Stomach (tissue), 8 donors: ENCODE measurements at regions not wholly inside any gene's neighbourhood (a gene's known extent, or its start where the extent isn't known, plus 50 kb on each side); places are given as distances from the start of the nearest gene placed in this dataset.
A peak's percentile ranks its signal among the peaks of the same experiment; 100 is the strongest.

Experiments
- DNase-seq, 2 donors: peaks; one replicate each; pipeline versions ENCODE4 v3.0.0 to v3.0.0-alpha.2; 2013 to 2019
- H3K27ac ChIP-seq, 5 donors: fragments of 200-600 bp in 4 of 5; sonication (generic) in 4 of 5; one replicate each; pipeline ENCODE4 v1.5.1; 2013 to 2019; ENCODE audit warnings: mild to moderate bottlenecking in 1 of 5, moderate library complexity in 1 of 5
- H3K27me3 ChIP-seq, 3 donors: fragments of 200-600 bp; sonication (generic); one replicate each; pipeline ENCODE4 v1.5.1; 2017 to 2019; ENCODE audit warnings: mixed run types in 1 of 3
- H3K36me3 ChIP-seq, 4 donors: fragments of 200-600 bp; sonication (generic); 1 replicate in 3 of 4; 2 replicates in 1 of 4; pipeline ENCODE4 v1.5.1; 2016 to 2019
- H3K4me1 ChIP-seq, 4 donors: fragments of 200-600 bp; sonication (generic); one replicate each; pipeline ENCODE4 v1.5.1; 2016 to 2019
- H3K4me3 ChIP-seq, 4 donors: fragments of 200-600 bp; sonication (generic) in 3 of 4; one replicate each; pipeline ENCODE4 v1.5.1; 2016 to 2019; ENCODE audit warnings: mild to moderate bottlenecking in 1 of 4
- H3K9me3 ChIP-seq, 4 donors: fragments of 200-600 bp; sonication (generic); one replicate each; pipeline ENCODE4 v1.5.1; 2016 to 2019
- EP300 ChIP-seq: sonication (generic); formaldehyde crosslinking; IDR thresholded peaks from one replicate; pipeline ENCODE4 v1.6.1; 2017; ENCODE audit warnings: antibody characterized with exemption
- POLR2A ChIP-seq, 4 donors: fragments of 450-650 bp; IDR thresholded peaks; one replicate each; pipeline ENCODE4 v1.6.1; 2016; ENCODE audit warnings: antibody characterized with exemption in 4 of 4, control low read depth in 2 of 4, mild to moderate bottlenecking in 1 of 4, moderate library complexity in 1 of 4
- POLR2AphosphoS5 ChIP-seq, 3 donors: sonication (generic); formaldehyde crosslinking; IDR thresholded peaks; one replicate each; pipeline ENCODE4 v1.6.1; 2016; ENCODE audit warnings: antibody characterized with exemption in 3 of 3
- WGBS, 5 donors: extraction: QIAGEN DNeasy Blood & Tissue Kit in 3 of 5; methylation state at CpG; one replicate each; pipeline versions ENCODE4 v1.1.5 to v1.1.7; 2013 to 2018; 5-methylcytosine and 5-hydroxymethylcytosine counted together
- intact Hi-C: fragments of 100-400 bp; cut with DNase I; formaldehyde crosslinking; loops from one replicate; pipeline ENCODE4 v1.15.1; 2023; ENCODE audit warnings: low total_unique reads
- TF ChIP-seq, protein P1 (sequence below), 7 experiments: fragments of 450-650 bp in 4 of 7; fragments of 200-600 bp in 3 of 7; sonication (generic) in 3 of 7; IDR thresholded peaks; one replicate each; pipeline ENCODE4 v1.5.1; 2016 to 2019; ENCODE audit warnings: antibody characterized with exemption in 7 of 7, control low read depth in 2 of 7, mild to moderate bottlenecking in 1 of 7
- donor health status: healthy with polysubstance abuse.
- donor health status: Bipolar disorder and iron deficiency.
- donor health status: healthy.

DNA sequence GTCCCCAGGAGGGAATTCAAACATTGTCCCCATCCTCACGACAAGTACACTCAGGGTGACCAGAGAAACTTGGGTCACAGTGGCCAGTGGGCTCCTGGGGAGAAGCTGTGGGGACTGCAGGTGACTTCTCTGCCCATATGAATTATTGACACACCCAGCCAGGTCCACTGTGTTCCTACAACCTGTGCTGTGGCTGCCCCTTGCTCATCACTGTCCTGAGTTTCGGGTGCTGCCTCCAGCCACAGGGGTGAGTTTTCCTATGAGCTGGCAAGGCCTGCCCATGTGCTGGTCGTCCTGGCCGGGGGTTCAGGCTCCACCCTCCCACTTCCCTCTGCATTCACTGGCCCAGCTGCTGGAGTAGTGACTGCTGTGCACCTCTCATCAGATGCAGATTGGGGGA, 59.0 kb upstream of the RBFOX3 start:
- H3K27ac ChIP-seq, result no peak overlapping the region
- TF ChIP-seq POLR2A (IDR thresholded peaks at IDR 0.05) (no peak), POLR2AphosphoS5 (IDR thresholded peaks at IDR 0.05) (no peak), EP300 (no peak)
- TF ChIP-seq, protein P1, sequence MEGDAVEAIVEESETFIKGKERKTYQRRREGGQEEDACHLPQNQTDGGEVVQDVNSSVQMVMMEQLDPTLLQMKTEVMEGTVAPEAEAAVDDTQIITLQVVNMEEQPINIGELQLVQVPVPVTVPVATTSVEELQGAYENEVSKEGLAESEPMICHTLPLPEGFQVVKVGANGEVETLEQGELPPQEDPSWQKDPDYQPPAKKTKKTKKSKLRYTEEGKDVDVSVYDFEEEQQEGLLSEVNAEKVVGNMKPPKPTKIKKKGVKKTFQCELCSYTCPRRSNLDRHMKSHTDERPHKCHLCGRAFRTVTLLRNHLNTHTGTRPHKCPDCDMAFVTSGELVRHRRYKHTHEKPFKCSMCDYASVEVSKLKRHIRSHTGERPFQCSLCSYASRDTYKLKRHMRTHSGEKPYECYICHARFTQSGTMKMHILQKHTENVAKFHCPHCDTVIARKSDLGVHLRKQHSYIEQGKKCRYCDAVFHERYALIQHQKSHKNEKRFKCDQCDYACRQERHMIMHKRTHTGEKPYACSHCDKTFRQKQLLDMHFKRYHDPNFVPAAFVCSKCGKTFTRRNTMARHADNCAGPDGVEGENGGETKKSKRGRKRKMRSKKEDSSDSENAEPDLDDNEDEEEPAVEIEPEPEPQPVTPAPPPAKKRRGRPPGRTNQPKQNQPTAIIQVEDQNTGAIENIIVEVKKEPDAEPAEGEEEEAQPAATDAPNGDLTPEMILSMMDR (IDR thresholded peaks at IDR 0.05), result no peak
- intact Hi-C loops, result no loop called here
- no peak for DNase-seq
- H3K4me1 ChIP-seq, result peaks cover 3 to 14% (median 9%) of the 10 kb centered on the region in 4 donors
- WGBS, 5 donors, result 21 to 42% (median 32%) methylated on average over 3 to 4 of the region's 4 CpGs
- no peaks in the 10 kb centered on the region for H3K36me3 ChIP-seq
- H3K4me3 ChIP-seq, result no peak overlapping the region
- peaks cover 5 to 23% (median 21%) of the 10 kb centered on the region in 4 donors for H3K9me3 ChIP-seq
- peaks cover 0 to 62% (median 11%) of the 10 kb centered on the region in 3 donors for H3K27me3 ChIP-seq

DNA sequence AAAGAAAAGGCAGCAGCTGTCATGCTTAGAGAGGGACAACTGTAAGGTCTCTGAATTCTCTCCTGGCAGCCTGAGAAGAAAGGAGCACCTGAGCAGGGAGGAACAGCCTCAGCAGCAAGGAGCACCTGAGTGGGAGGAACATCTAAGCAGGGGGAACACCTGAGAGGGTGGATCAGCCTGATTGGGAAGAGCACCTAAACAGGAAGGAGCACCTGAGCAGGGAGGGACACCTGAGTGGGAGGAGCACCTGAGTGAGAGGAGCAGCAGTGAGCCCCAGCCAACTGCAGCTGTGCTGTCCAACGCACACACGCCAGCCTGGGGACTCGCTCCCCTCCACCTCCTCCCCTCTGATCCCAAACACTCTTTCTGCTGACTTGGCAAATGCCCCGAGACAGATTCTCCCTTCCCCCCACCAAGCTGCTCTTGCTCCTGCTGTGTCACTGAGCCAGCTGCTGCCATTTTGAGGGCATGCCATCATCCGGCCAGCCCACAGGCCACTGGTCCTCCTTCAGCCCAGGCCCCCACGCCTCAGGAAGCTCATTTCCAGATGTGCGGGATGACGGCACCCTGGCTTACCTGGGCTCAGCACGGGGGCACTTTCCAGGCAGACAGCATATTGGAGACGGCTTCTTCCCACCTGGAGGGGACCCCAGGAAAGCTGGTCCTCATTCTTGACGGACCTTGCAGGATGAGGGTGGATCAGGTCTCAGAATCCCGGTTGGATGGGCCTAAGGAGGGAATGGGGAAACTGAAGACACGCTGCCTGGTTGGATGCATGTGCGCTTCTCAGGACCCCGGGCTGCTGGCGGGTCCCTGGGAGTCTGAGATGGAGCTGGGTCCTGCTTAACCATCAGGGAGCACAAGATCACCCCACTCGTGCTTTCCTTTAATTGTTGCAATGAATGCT, 57.7 kb upstream of the RBFOX3 start:
- DNase-seq, result peak in 1 of 2 donors; percentile 23
- peaks cover 5 to 12% (median 8%) of the 10 kb centered on the region in 4 donors for H3K9me3 ChIP-seq

DNA sequence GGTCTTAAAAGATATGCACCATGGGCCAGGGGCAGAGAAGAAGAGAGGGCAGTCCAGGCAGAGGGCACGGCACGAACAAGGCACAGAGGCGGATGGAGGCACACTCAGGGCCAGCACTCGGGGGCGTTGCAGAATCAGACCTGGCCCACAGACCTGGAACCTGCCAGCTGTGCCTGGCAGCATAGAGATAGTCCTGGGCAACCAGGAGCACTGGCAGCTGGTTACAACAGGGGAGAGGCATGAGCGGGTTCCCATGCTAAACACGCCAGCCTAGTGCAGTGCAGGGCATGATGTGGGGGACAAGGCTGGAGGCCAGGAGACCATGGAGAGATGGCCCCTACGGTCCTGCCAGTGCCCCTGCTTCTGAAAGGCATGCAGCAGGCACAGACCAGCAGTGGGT, 56.9 kb upstream of the RBFOX3 start:
- H3K27ac ChIP-seq, result no peak overlapping the region
- no peak overlapping the region for H3K4me3 ChIP-seq
- H3K36me3 ChIP-seq, result no peaks in the 10 kb centered on the region
- intact Hi-C loops, result no loop called here
- H3K4me1 ChIP-seq, result peaks cover 3 to 14% (median 9%) of the 10 kb centered on the region in 4 donors
- H3K9me3 ChIP-seq, result peaks cover 0 to 3% (median 0%) of the 10 kb centered on the region in 4 donors
- WGBS, 5 donors, result 88 to 94% (median 91%) methylated on average over 8 of the region's 8 CpGs
- no peak for DNase-seq
- TF ChIP-seq POLR2A (IDR thresholded peaks at IDR 0.05), result no peak
- no peak for TF ChIP-seq POLR2AphosphoS5 (IDR thresholded peaks at IDR 0.05)
- TF ChIP-seq, protein P1 (IDR thresholded peaks at IDR 0.05), result no peak
- no peak for TF ChIP-seq EP300
- H3K27me3 ChIP-seq, result peaks cover 0 to 48% (median 11%) of the 10 kb centered on the region in 3 donors

More for the DNA sequence above, 57.7 kb upstream of the RBFOX3 start:
- intact Hi-C loops, result no loop called here
- H3K4me1 ChIP-seq, result peaks cover 3 to 14% (median 9%) of the 10 kb centered on the region in 4 donors
- 62 to 78% (median 70%) methylated on average over 10 to 17 of the region's 17 CpGs for WGBS, 5 donors
- H3K4me3 ChIP-seq, result no peak overlapping the region
- no peak overlapping the region for H3K27ac ChIP-seq
- H3K27me3 ChIP-seq, result peaks cover 0 to 49% (median 11%) of the 10 kb centered on the region in 3 donors
- H3K36me3 ChIP-seq, result no peaks in the 10 kb centered on the region
- TF ChIP-seq, protein P1 (IDR thresholded peaks at IDR 0.05), result no peak
- TF ChIP-seq EP300, result no peak

DNA sequence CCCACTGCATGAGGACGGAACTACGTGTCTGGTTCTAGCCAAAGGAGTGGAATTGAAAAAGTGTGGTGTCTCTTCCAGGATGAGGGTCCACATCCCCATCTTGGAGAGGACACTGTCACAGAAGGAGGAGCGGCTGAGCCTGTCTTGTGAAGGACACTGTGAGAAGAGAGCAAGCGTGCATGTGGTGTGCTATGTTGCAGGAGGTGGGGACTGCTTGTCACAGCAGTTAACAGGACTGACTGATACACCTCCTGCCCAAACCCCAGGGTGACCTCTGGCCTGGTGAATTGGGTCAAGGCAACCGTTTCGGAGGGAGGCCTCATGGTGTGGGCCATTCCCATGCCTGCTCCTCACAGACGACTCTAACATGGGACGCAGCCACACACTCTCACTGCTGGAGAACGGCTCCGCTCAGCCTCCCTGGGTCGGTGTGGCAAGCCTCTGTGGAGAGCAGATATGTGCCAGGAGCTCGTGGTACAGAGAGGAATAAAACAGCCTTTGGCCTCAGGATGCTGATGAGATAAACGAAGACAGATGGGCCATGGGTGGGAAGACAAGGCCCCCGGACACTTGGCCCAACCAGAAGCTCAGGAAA, 56.4 kb upstream of the RBFOX3 start:
- no peaks in the 10 kb centered on the region for H3K36me3 ChIP-seq
- peaks cover 3 to 14% (median 9%) of the 10 kb centered on the region in 4 donors for H3K4me1 ChIP-seq
- TF ChIP-seq EP300 (no peak), POLR2A (IDR thresholded peaks at IDR 0.05) (no peak), POLR2AphosphoS5 (IDR thresholded peaks at IDR 0.05) (no peak)
- TF ChIP-seq, protein P1 (IDR thresholded peaks at IDR 0.05), result no peak
- no peak overlapping the region for H3K27ac ChIP-seq
- 85 to 90% (median 87%) methylated on average over 8 to 14 of the region's 14 CpGs for WGBS, 5 donors
- peaks cover 0 to 4% (median 0%) of the 10 kb centered on the region in 4 donors for H3K9me3 ChIP-seq
- no peak for DNase-seq
- no peak overlapping the region for H3K4me3 ChIP-seq
- intact Hi-C loops, result no loop called here
- peaks cover 0 to 43% (median 11%) of the 10 kb centered on the region in 3 donors for H3K27me3 ChIP-seq
